Ishikawa (cell line): ENCODE measurements at regions not wholly inside any gene's neighbourhood (a gene's known extent, or its start where the extent isn't known, plus 50 kb on each side); places are given as distances from the start of the nearest gene placed in this dataset.

Experiments
- CEBPB ChIP-seq: IDR thresholded peaks from 2 replicates; pipeline ENCODE4 v1.6.1; 2012
- CREB1 ChIP-seq: IDR thresholded peaks from 2 replicates; pipeline ENCODE4 v1.6.1; 2012; ENCODE audit warnings: low read depth
- EGR1 ChIP-seq: IDR thresholded peaks from 2 replicates; pipeline ENCODE4 v1.6.1; 2012
- EP300 ChIP-seq: IDR thresholded peaks from 2 replicates; pipeline ENCODE4 v1.6.1; 2012; ENCODE audit warnings: borderline replicate concordance
- FOXM1 ChIP-seq: IDR thresholded peaks from 2 replicates; pipeline ENCODE4 v1.6.1; 2012; ENCODE audit warnings: low read depth, borderline replicate concordance
- NFIC ChIP-seq: IDR thresholded peaks from 2 replicates; pipeline ENCODE4 v1.6.1; 2012
- RAD21 ChIP-seq: IDR thresholded peaks from 2 replicates; pipeline ENCODE4 v1.6.1; 2012; ENCODE audit warnings: low read depth
- TAF1 ChIP-seq: IDR thresholded peaks from 2 replicates; pipeline ENCODE4 v1.6.1; 2012; ENCODE audit warnings: low read depth, mild to moderate bottlenecking
- TCF12 ChIP-seq: IDR thresholded peaks from 2 replicates; pipeline ENCODE4 v1.6.1; 2012; ENCODE audit warnings: low read depth
- TEAD4 ChIP-seq: IDR thresholded peaks from 2 replicates; pipeline ENCODE4 v1.6.1; 2012
- YY1 ChIP-seq: IDR thresholded peaks from 2 replicates; pipeline ENCODE4 v1.6.1; 2012; ENCODE audit warnings: low read depth
- ZBTB7A ChIP-seq: IDR thresholded peaks from 2 replicates; pipeline ENCODE4 v1.6.1; 2012; ENCODE audit warnings: low read depth
- TF ChIP-seq, protein P1 (sequence below): IDR thresholded peaks from 2 replicates; pipeline ENCODE4 v1.6.1; 2012
- TF ChIP-seq, protein P2 (sequence below): IDR thresholded peaks from 2 replicates; pipeline ENCODE4 v1.6.1; 2012
- TF ChIP-seq, protein P3 (sequence below): IDR thresholded peaks from 2 replicates; pipeline ENCODE4 v1.6.1; 2012; ENCODE audit warnings: low read depth, mild to moderate bottlenecking

DNA sequence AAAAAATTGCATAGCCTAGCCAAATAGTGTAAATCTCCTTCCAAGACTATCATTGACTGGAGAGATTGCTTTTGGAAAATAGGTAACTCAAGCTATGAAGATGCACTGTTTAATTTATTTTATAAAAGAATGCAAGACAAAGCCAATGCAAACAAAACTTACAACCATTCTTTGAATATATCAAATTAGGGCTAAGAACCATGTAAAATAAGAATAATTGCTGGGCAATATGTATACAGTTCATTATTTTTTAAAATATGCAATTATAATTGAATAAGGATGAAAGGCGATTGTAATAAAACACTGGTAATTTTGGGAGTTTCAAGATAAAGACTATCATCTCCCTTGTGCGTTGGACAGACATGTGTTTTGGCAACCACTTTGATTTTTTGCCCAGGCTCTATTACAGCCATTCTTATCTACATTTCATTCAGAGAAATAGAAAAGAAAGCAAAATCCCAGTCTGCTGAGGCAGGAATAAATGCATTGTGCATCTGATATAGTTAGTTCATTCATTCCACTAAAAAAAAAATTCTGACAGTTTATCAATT is 242.3 kb upstream of the ROBO1 start:
- TF ChIP-seq RAD21 (no peak), EGR1 (no peak), CEBPB (no peak), ZBTB7A (no peak), TEAD4 (no peak), CREB1 (no peak), FOXM1 (no peak), TAF1 (no peak), YY1 (no peak), NFIC (no peak)
- TF ChIP-seq, protein P1, sequence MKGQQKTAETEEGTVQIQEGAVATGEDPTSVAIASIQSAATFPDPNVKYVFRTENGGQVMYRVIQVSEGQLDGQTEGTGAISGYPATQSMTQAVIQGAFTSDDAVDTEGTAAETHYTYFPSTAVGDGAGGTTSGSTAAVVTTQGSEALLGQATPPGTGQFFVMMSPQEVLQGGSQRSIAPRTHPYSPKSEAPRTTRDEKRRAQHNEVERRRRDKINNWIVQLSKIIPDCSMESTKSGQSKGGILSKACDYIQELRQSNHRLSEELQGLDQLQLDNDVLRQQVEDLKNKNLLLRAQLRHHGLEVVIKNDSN, result no peak
- TF ChIP-seq, protein P2, sequence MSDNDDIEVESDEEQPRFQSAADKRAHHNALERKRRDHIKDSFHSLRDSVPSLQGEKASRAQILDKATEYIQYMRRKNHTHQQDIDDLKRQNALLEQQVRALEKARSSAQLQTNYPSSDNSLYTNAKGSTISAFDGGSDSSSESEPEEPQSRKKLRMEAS, result no peak

DNA sequence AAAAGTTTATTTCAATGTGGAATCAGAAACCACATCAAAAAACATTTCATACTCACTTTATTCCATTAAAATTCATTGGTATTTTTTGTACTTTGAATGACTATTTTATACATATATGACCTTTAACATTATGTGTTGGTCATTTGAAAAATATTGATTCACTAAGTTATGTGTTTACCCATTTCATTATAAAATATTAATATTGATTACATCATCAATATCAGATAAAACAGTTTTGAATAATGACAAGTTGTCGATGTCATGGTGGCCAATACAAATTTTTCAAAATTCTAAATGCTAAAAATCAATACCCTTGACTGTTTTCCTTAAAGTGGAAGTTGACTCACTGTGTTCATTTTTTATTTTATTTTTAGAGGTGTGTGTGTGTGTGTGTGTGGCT is 239.7 kb upstream of the ROBO1 start:
- TF ChIP-seq TEAD4 (no peak), TAF1 (no peak), CREB1 (no peak), ZBTB7A (no peak), NFIC (no peak)

DNA sequence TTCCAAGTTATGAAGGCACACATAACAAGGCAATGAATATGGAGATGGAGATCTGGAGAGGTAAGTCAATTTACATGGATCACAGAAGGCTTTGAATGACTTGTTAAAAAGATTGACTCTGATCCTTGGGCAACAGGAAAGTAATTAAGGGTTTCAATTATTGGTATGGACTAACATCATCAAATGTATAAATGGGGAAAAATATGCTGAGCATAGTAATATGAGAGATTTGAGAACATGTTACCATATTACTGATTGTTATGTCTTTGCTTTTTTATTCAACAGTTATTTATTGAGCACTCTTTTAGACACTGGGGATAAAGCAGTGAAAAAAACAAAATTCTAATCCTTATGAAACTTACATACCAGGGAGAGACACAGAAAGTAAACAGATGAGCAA is 238.5 kb upstream of the ROBO1 start:
- TF ChIP-seq CREB1, result no peak
- no peak for TF ChIP-seq TCF12
- TF ChIP-seq ZBTB7A, result no peak
- TF ChIP-seq NFIC, result no peak
- no peak for TF ChIP-seq RAD21
- TF ChIP-seq, protein P3, sequence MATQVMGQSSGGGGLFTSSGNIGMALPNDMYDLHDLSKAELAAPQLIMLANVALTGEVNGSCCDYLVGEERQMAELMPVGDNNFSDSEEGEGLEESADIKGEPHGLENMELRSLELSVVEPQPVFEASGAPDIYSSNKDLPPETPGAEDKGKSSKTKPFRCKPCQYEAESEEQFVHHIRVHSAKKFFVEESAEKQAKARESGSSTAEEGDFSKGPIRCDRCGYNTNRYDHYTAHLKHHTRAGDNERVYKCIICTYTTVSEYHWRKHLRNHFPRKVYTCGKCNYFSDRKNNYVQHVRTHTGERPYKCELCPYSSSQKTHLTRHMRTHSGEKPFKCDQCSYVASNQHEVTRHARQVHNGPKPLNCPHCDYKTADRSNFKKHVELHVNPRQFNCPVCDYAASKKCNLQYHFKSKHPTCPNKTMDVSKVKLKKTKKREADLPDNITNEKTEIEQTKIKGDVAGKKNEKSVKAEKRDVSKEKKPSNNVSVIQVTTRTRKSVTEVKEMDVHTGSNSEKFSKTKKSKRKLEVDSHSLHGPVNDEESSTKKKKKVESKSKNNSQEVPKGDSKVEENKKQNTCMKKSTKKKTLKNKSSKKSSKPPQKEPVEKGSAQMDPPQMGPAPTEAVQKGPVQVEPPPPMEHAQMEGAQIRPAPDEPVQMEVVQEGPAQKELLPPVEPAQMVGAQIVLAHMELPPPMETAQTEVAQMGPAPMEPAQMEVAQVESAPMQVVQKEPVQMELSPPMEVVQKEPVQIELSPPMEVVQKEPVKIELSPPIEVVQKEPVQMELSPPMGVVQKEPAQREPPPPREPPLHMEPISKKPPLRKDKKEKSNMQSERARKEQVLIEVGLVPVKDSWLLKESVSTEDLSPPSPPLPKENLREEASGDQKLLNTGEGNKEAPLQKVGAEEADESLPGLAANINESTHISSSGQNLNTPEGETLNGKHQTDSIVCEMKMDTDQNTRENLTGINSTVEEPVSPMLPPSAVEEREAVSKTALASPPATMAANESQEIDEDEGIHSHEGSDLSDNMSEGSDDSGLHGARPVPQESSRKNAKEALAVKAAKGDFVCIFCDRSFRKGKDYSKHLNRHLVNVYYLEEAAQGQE, result no peak
- TF ChIP-seq EP300, result no peak
- TF ChIP-seq YY1, result no peak
- TF ChIP-seq CEBPB, result no peak
- TF ChIP-seq, protein P1, result no peak
- no peak for TF ChIP-seq FOXM1
- no peak for TF ChIP-seq TAF1
- no peak for TF ChIP-seq TEAD4
- TF ChIP-seq EGR1, result no peak
- TF ChIP-seq, protein P2, result no peak

DNA sequence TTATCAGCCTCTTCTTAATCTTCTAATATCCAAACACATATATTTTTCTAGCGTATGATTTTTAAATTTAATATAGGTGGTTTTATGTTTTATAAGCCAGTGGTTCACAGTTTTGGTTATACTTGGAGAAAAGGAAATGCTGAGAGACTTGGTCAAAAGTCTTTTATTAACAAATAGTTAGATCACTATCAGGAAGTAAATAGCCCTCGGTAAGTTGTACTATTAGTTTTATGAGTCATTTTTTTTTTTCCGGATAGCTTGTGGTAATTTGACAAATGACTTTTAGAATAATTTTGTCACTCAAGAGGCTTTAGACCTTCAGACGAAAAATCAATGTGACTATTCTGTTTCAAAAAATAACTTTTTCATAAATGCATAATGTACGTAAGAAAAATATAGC is 232.2 kb upstream of the ROBO1 start:
- no peak for TF ChIP-seq TEAD4

DNA sequence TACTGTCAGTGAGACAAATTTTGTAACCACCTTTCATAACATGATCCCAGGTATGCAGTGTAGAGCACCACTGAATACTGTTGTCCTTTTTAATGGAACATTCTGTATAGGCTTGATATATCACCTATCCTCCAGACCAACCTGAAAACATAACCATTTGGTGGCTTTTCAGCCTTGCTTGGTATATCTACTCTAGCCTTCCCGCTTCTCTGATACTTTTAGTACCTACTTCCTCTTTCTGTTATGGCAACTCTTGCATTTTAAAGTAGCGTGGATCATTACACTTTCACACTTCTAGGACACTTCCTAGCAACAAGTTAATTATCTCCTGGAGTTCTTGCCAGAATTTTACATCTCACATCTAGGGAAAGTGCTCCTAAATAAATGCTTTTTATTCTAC is 226.6 kb upstream of the ROBO1 start:
- no peak for TF ChIP-seq FOXM1
- TF ChIP-seq, protein P2, result no peak
- no peak for TF ChIP-seq YY1
- TF ChIP-seq, protein P3, result no peak
- TF ChIP-seq, protein P1, result no peak
- no peak for TF ChIP-seq TAF1
- TF ChIP-seq TEAD4, result no peak
- no peak for TF ChIP-seq RAD21

DNA sequence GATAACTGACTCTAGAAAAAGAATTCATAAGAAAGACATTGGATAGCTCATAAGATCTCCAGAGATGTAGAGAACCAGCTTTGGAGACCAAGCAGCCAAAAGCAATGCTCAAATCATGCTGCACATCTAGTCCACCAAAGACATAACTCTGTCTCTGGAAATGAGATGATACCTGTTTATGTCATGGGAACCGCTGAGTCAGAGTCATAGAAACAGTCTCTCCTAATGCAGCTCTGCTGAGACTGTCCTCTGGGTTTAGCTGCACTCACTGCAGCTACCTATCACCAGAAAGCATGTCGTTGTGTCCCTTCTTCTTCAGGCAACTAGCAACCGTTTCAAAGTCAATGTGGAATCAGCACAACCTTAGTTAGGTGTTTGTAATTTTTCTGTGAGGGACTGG is 218.5 kb upstream of the ROBO1 start:
- TF ChIP-seq CEBPB (no peak), TAF1 (no peak), TEAD4 (no peak), EP300 (no peak), TCF12 (no peak), FOXM1 (no peak), RAD21 (no peak)
- TF ChIP-seq, protein P1, result no peak
- TF ChIP-seq, protein P2, result no peak
